ENCODE measurements at regions not wholly inside any gene's neighbourhood (a gene's known extent, or its start where the extent isn't known, plus 50 kb on each side); places are given as distances from the start of the nearest gene placed in this dataset.

GRCh38 chr7:46493196-46493595 is 572.1 kb upstream of the IGFBP3 start:
- Histone ChIP-seq H3K27me3 (replicated peaks; ENCODE audit: insufficient read depth) (no peaks in the 10 kb centered on the region), H3K27ac (no peak overlapping the region), H3K4me1 (replicated peaks) (no peaks in the 10 kb centered on the region), H3K9me3 (no peaks in the 10 kb centered on the region), H3K4me3 (no peak overlapping the region), H3K36me3 (no peaks in the 10 kb centered on the region)
- TF ChIP-seq POLR2AphosphoS5 (IDR thresholded peaks at IDR 0.05) (no peak), POLR2A (IDR thresholded peaks at IDR 0.05) (no peak), CTCF (IDR thresholded peaks at IDR 0.05) (no peak)
- WGBS = 92% methylated on average over 4 of the region's 4 CpGs
- DNase-seq (ENCODE audit: low spot score) = no peak
- intact Hi-C loops (cut with DNase I) = no loop called here

GRCh38 chr7:46492466-46492865 is 571.4 kb upstream of the IGFBP3 start:
- TF ChIP-seq CTCF (IDR thresholded peaks at IDR 0.05) (no peak), POLR2A (IDR thresholded peaks at IDR 0.05) (no peak), POLR2AphosphoS5 (IDR thresholded peaks at IDR 0.05) (no peak)
- H3K36me3 ChIP-seq = no peaks in the 10 kb centered on the region
- WGBS = 51% methylated on average over 1 of the region's 1 CpG

GRCh38 chr7:46490406-46490805 is 569.3 kb upstream of the IGFBP3 start:
- Histone ChIP-seq H3K27ac (no peak overlapping the region), H3K4me1 (replicated peaks) (no peaks in the 10 kb centered on the region), H3K27me3 (replicated peaks; ENCODE audit: insufficient read depth) (no peaks in the 10 kb centered on the region), H3K9me3 (no peaks in the 10 kb centered on the region), H3K4me3 (no peak overlapping the region), H3K36me3 (no peaks in the 10 kb centered on the region)
- WGBS = 88% methylated on average over 1 of the region's 1 CpG
- intact Hi-C loops (cut with DNase I) = no loop called here
- TF ChIP-seq POLR2AphosphoS5 (IDR thresholded peaks at IDR 0.05) (no peak), CTCF (IDR thresholded peaks at IDR 0.05) (no peak), POLR2A (IDR thresholded peaks at IDR 0.05) (no peak)
- DNase-seq (ENCODE audit: low spot score) = no peak

More at GRCh38 chr7:46492466-46492865, 571.4 kb upstream of the IGFBP3 start:
- no peak for DNase-seq (ENCODE audit: low spot score)
- Histone ChIP-seq H3K4me3 (no peak overlapping the region), H3K27me3 (replicated peaks; ENCODE audit: insufficient read depth) (no peaks in the 10 kb centered on the region), H3K4me1 (replicated peaks) (no peaks in the 10 kb centered on the region), H3K9me3 (no peaks in the 10 kb centered on the region), H3K27ac (no peak overlapping the region)
- intact Hi-C loops (cut with DNase I) = no loop called here

- no peaks in the 10 kb centered on the region for H3K9me3 ChIP-seq
- H3K4me3 ChIP-seq = no peak overlapping the region
- H3K27me3 ChIP-seq (replicated peaks; ENCODE audit: insufficient read depth) = no peaks in the 10 kb centered on the region
- DNase-seq (ENCODE audit: low spot score) = no peak
- H3K36me3 ChIP-seq = no peaks in the 10 kb centered on the region
- no peak for TF ChIP-seq POLR2A (IDR thresholded peaks at IDR 0.05)
- TF ChIP-seq CTCF (IDR thresholded peaks at IDR 0.05) = no peak
- TF ChIP-seq POLR2AphosphoS5 (IDR thresholded peaks at IDR 0.05) = no peak
- intact Hi-C loops (cut with DNase I) = no loop called here
- no peak overlapping the region for H3K27ac ChIP-seq
- H3K4me1 ChIP-seq (replicated peaks) = no peaks in the 10 kb centered on the region
These were observed 568.0 kb upstream of the IGFBP3 start for GRCh38 chr7:46489106-46489505.

GRCh38 chr7:46488607-46489006 is 567.5 kb upstream of the IGFBP3 start:
- H3K27ac ChIP-seq = no peak overlapping the region
- DNase-seq (ENCODE audit: low spot score) = no peak
- H3K4me1 ChIP-seq (replicated peaks) = no peaks in the 10 kb centered on the region
- no peaks in the 10 kb centered on the region for H3K9me3 ChIP-seq
- H3K36me3 ChIP-seq = no peaks in the 10 kb centered on the region
- H3K4me3 ChIP-seq = no peak overlapping the region
- intact Hi-C loops (cut with DNase I) = no loop called here
- WGBS = 13% methylated on average over 2 of the region's 2 CpGs
- TF ChIP-seq POLR2AphosphoS5 (IDR thresholded peaks at IDR 0.05) = no peak
- TF ChIP-seq CTCF (IDR thresholded peaks at IDR 0.05) = no peak
- TF ChIP-seq POLR2A (IDR thresholded peaks at IDR 0.05) = no peak
- H3K27me3 ChIP-seq (replicated peaks; ENCODE audit: insufficient read depth) = no peaks in the 10 kb centered on the region
